ENCODE measurements at regions not wholly inside any gene's neighbourhood (a gene's known extent, or its start where the extent isn't known, plus 50 kb on each side); places are given as distances from the start of the nearest gene placed in this dataset.

GRCh38 chr22:46074771-46075551 lies 75.4 kb upstream of the PPARA start:
- TF ChIP-seq EZH2phosphoT487 (IDR thresholded peaks at IDR 0.05; ENCODE audit: borderline replicate concordance, low read depth, low read length) = no peak
- no peak for TF ChIP-seq CTCF (conservative IDR thresholded peaks at IDR 0.05; ENCODE audit: low read length)
- Histone ChIP-seq H4K20me1 (ENCODE audit: insufficient read depth, low read length) (no peaks in the 10 kb centered on the region), H3K9me2 (ENCODE audit: insufficient read depth, low read length) (no peaks in the 10 kb centered on the region), H2AFZ (ENCODE audit: low read length) (no peak overlapping the region), H3K36me3 (ENCODE audit: insufficient read depth, low read length) (no peaks in the 10 kb centered on the region), H3K4me2 (ENCODE audit: low read length) (no peak overlapping the region), H3K79me2 (ENCODE audit: insufficient read depth, low read depth, low read length) (no peaks in the 10 kb centered on the region), H3K4me1 (ENCODE audit: insufficient read depth, low read length, poor library complexity, severe bottlenecking) (peaks cover 6% of the 10 kb centered on the region), H3K4me3 (ENCODE audit: low read depth, low read length, poor library complexity, severe bottlenecking) (no peak overlapping the region), H3K9me3 (ENCODE audit: low read length) (no peaks in the 10 kb centered on the region), H3K27ac (ENCODE audit: low read depth, low read length, poor library complexity, severe bottlenecking) (no peak overlapping the region)
- DNase-seq (ENCODE audit: low spot score) = no peak
- intact Hi-C loops (cut with micrococcal nuclease; ENCODE audit: unreplicated experiment) = loop anchor here (10.0 kb wide), 1 partner anchor 60 kb away; no protein-coding TSS in a partner anchor
- ChIA-PET CTCF (ENCODE audit: unreplicated experiment) (interaction anchor here (0.5 kb wide), 1 partner anchor 42 kb away, joined by 4 read pairs; no protein-coding TSS in a partner anchor), POLR2A (no interaction called here)
- BruUV-seq (replicated peaks) = no TSS peak

- intact Hi-C loops (cut with micrococcal nuclease; ENCODE audit: unreplicated experiment) = loop anchor here (10.0 kb wide), 1 partner anchor 61 kb away; no protein-coding TSS in a partner anchor
- Histone ChIP-seq H2AFZ (ENCODE audit: low read length) (no peak overlapping the region), H3K36me3 (ENCODE audit: insufficient read depth, low read length) (no peaks in the 10 kb centered on the region), H3K9me2 (ENCODE audit: insufficient read depth, low read length) (no peaks in the 10 kb centered on the region), H3K4me2 (ENCODE audit: low read length) (no peak overlapping the region), H3K27ac (ENCODE audit: low read depth, low read length, poor library complexity, severe bottlenecking) (no peak overlapping the region), H3K4me3 (ENCODE audit: low read depth, low read length, poor library complexity, severe bottlenecking) (no peak overlapping the region), H4K20me1 (ENCODE audit: insufficient read depth, low read length) (no peaks in the 10 kb centered on the region), H3K4me1 (ENCODE audit: insufficient read depth, low read length, poor library complexity, severe bottlenecking) (no peaks in the 10 kb centered on the region), H3K9me3 (ENCODE audit: low read length) (no peaks in the 10 kb centered on the region), H3K79me2 (ENCODE audit: insufficient read depth, low read depth, low read length) (no peaks in the 10 kb centered on the region)
- CTCF ChIA-PET (ENCODE audit: unreplicated experiment) = no interaction called here
- POLR2A ChIA-PET = no interaction called here
- no TSS peak for BruUV-seq (replicated peaks)
- TF ChIP-seq CTCF (conservative IDR thresholded peaks at IDR 0.05; ENCODE audit: low read length) = no peak
- TF ChIP-seq EZH2phosphoT487 (IDR thresholded peaks at IDR 0.05; ENCODE audit: borderline replicate concordance, low read depth, low read length) = no peak
- DNase-seq (ENCODE audit: low spot score) = no peak
Observed at GRCh38 chr22:46075764-46076531, 74.4 kb upstream of the PPARA start.

Measured in OCI-LY7 (cell line).